ENCODE measurements at regions not wholly inside any gene's neighbourhood (a gene's known extent, or its start where the extent isn't known, plus 50 kb on each side); places are given as distances from the start of the nearest gene placed in this dataset.

DNA sequence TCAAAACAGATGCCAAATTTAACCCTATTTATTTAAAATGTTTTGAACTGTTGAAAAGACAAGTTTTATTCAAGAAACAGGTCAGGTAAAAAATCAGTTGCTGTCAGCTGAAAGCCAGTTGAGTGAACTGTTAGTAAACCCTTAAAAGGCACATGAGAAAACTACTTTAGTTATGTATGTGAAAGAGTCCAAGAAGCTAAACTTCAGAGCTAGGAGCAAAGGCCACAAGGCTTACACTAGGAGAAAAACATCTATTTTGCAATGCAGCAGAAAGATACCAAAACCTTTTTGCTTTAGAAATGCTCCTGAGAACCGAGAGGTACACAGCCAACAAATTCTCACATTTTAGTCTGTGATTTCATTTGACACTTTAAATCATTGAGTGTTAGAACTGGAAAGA lies 375.2 kb downstream of the FSCB start:
- DNase-seq, result no peak

GRCh38 chr14:44113769-44114730 lies 393.0 kb downstream of the FSCB start:
- DNase-seq, result no peak

GRCh38 chr14:44112774-44113460 lies 394.2 kb downstream of the FSCB start:
- DNase-seq, result no peak

DNA sequence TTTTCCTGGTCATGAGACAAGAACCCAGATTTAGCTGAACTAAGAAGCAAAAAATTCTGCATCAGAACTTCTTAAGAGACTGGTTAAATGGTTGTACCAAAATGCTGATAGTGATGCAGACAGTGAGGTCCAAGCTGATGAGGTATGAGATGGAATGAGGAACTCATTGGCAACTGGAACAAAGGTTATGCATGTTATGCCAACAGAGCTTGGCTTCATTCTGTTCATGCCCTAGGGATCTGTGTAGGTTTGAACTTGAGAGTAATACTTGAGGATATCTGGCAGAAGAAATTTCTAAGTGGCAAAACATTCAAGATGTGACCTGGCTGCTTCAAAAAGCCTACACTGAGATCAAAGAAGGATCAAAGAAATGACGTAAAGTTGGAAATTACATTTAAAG lies 398.0 kb downstream of the FSCB start:
- no peak for DNase-seq

DNA sequence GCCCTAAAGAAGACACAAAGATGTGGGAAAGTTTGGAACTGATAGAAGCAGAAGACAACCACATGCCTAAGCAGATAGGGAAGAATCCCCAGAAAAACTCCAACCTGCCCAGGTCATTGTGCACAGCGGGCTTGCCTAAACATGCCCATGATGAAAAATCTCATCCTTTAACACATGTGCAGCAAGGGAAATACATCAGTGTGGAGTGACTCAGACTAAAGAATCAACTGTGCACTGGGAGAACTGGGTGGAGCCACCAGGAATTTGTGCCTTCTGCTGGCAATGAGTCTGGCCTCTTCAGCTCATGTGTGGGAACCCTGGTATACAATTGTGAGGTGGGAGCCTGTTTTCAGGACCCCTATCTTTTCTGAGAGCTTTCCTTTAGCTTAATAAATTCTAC lies 398.5 kb downstream of the FSCB start:
- DNase-seq, result no peak

DNA sequence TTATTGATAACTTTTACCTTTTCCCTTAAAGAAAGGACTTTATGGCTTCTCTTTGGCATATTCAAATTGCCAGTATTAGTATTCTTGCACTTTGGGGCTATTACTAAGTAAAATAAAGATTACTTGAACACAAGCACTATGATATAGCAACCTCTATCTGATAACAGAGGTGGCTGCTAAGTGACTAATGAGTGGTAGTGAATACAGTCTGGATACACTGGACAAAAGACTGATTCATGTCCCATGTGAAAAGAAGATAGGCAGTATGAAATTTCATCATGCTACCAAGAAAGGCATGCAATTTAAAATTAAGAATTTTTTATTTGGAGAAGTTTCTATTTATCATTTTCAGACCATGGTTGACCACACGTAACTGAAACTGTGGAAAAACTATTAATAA lies 399.9 kb downstream of the FSCB start:
- DNase-seq, result no peak

DNA sequence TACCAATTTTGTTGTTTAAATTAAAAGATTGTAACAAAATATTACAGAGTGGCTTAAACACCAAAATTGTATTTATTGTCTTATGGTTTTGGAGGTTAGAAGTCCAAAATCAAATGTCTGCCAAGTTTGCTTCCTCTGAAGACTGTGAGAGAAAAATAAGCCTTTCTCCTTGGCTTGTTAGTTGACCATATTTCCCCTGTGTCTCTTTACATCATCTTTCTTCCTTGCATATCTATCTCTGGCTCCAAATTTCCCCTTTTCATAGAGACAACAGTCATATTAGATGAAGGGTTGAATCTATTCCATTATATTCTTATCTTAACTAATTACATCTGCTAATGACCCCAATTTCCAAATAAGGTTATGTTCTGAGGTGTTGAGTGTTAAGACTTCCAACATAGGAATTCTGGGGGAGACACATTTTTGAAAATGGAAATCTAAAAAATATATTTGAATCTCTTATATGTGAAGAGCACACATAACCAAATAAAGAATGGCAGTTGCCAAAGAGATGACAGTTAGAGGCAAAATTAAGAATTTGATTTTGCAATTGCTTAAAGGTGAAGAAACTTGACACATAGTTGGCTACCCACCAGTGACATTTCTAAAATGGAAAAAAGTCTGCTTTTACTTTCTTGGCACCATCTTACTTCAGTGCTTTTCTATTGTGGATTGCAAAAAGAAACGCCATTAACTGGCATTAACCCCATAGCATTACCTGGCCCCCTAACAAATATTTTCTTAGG lies 407.2 kb downstream of the FSCB start:
- DNase-seq, result no peak

DNA sequence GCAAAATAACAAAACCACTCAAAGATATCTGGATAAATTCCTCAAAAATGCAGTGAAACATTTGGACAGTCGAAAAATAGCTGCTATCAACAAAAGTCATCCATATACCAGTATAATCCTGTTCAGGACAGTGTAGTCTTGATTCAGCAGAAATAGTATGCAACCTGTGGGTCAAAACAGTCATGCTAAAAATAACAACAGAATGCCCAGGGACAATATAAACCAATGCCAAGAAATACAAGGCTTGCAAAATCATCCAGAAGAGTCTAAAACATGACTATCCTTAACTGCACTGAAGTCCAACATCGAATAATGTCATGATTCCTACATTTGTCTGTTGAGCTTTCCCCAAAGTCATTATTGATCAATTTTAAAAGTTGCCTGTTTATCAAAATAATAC lies 425.9 kb downstream of the FSCB start:
- DNase-seq, result no peak

DNA sequence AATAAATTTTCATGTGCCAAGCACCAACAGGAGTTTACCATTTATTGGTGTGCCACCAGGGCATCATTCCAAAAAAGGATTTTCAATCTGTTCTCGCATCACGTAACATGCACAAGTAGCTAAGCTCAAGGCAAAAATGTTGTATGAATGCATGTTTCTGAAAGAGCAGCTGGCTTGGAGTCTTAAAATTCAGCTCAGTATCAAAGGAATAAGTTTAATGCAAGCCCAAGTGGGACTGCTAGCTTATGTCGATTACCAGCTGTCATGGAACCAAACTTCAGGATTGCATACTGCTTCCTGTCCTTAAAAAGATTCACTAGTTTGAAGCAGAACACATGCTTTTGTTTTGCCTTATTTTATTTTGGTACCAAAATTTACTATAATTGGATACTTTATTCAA lies 437.0 kb downstream of the FSCB start:
- no peak for DNase-seq

DNA sequence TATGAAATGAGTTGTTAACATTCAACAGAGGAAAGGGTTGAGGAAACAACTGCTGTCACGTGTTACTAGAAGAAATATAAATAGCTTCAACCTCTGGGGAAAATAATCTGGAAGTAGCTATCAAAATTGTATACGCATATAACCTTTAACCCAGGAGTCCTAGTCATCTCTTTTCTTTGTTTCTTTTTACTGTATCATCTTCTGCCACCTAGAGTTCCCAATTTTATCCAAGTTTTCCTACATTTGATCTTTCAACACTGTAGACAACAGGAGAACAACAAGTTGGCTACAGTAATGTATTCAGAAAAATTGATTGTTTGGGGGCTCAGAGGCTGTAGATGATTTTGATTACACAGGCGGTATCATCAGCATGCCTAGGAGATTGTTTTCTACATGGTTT lies 453.7 kb downstream of the FSCB start:
- DNase-seq, result no peak

DNA sequence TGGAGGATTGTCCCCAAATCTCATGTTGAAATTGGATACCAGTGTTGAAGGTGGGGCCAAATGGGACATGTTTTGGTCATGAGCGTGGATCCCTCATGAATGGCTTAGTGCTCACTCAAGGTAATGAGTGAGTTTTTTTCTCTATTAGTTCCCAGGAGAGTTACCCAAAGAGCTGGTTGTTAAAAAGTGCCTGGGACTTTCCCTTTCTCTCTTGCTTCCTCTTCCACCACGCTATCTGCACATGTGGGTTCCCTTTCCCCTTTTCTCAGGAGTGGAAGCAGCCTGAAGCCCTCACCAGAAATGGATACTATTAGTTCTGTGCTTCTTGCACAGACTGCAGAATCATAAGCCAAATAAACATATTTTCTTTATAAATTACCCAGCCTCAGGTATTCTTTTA lies 465.4 kb downstream of the FSCB start:
- no peak for DNase-seq

DNA sequence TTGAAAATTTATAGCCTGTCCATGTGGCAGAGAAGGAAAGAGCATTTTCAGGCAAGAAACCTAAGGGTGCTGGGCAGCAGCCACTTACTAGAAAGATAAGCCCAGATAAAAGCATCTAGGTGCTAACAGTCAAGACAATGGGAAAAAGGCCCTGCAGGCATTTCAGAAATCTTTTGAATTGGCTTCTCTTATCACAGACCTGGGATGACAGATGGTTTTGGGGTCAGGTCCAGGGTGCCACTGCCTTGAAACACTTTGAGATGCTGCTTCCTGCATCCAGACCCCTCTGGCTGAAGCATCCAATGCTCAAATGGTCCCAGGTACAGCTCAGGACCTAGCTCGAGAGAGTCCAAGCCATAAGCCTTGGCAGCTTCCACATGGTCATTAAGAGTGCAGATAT lies 466.5 kb downstream of the FSCB start:
- no peak for DNase-seq

DNA sequence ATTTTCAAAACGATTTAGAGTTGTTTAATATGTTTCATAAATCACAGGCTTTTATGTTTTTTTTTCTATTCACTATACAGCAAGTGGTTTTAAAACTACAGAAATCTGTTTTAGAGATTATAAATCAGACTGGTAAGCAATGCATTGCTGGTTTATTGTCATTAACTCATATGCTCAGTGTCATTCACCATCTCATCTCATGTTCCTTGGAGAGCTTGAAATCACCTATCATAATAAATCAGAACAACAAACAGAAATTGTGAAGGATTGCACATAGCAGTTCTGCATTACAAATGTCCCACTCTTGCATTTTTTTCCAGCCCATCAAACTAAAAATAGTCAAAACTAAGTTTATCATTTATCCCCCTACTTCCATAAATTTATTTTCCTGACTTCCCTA lies 470.8 kb downstream of the FSCB start:
- no peak for DNase-seq

- no peak for DNase-seq
These were observed 471.4 kb downstream of the FSCB start for GRCh38 chr14:44035707-44036106.

- DNase-seq, result no peak
These were observed 476.2 kb downstream of the FSCB start for GRCh38 chr14:44030831-44031383.

DNA sequence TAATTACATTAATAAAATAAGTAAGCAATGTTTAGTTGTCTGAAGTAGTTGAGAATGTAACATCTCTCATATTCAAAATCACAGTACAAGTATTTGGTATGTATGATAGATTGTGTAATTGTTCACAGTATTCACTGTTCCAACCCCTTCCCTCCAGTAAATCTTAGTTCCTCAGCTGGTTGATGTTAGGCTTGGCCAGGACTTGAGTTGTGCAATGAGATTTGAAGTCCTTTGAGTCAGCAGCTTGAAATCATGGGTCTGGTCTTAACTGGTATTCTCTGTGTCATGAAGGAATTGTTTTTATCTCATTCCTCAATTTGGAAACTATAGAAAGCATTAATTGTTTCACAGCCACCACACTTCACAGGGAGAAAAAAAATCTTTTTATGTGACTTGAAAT lies 477.1 kb downstream of the FSCB start:
- DNase-seq, result no peak

- DNase-seq, result no peak
These were observed 479.7 kb downstream of the FSCB start for GRCh38 chr14:44027397-44027796.

GRCh38 chr14:44010595-44010994 lies 496.5 kb downstream of the FSCB start:
- DNase-seq, result no peak

DNA sequence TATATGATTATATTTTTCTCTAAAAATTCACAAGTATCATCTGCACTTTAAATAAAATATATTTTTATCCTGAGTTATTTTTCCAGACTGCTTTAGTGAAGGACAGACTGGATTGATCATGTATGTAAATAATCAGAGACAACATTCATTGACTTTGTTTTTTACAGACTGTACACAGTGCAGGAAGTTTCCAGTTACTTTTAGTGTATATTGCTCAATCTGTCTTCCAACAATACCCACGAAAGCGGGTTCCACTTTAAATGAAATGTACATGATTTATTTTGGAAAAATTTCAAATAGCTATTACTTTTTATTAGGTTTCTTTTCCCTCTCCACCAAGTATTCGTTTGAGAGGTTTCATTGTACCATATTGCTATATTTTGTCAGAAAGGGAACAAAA lies 497.0 kb downstream of the FSCB start:
- no peak for DNase-seq

DNA sequence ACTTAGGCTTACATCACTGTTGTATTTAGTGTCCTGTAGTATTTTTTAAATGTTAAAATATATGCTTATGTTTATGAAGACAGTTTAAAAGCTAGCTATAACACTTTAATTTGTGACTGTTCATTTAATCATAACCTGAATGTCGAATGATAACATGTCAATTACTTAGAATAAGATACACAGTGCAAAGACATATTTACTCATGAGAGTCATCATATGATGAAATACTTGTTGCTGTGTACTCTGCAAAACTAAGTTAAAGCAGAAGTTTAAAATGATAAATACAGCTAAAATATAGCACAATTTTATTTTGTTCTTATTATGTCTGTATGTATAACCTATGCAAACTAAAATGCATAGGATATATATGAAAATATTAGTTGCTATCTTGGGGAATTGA lies 497.4 kb downstream of the FSCB start:
- DNase-seq, result no peak

DNA sequence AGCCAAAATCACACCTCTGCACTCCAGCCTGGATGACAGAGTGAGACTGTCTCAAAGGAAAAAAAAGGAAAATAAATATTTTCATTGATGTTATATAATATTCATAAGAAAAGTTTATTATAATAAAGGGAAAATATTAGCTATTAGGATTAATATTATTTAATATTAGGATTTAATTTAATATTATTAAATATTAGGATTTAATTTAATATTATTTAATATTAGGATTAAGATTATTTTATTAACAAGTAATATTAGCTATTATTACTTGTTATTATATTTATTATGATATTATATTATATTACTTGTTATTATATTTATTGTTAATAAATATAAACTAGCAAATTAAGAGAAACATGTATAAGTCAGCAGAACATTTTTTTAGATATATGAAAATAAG lies 518.1 kb downstream of the FSCB start:
- no peak for DNase-seq

DNA sequence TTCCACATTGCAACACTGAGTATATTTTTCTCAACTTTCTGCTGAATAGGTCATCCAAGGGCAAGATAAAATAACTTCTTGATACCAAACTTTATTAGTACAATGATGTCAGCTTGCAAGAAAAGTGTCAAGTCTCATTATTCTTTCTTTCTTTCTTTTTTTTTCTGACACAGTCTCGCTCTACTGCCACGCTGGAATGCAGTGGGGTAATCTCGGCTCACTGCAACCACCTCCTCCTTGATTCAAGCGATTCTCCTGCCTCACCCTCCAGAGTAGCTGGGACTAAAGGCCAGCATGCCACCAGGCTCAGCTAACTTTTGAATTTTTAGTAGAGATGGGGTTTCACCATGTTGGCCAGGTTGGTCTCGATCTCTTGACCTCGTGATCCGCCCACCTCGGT lies 523.4 kb downstream of the FSCB start:
- no peak for DNase-seq

GRCh38 chr14:43981135-43981768 lies 525.8 kb downstream of the FSCB start:
- DNase-seq, result no peak
